Stimulated activated naive CD8-positive, alpha-beta T cell treated with anti-CD3 and anti-CD28 coated beads, Interleukin-15, Interleukin-2, amounts not matched to agents 100 ng/mL and 50 ng/mL, for 24 hours (primary cell): ENCODE measurements at regions not wholly inside any gene's neighbourhood (a gene's known extent, or its start where the extent isn't known, plus 50 kb on each side); places are given as distances from the start of the nearest gene placed in this dataset.

Source experiments
- H3K27ac Mint-ChIP-seq: one replicate; pipeline ENCODE4 v1.8.0; 2021; ENCODE audit warnings: mild to moderate bottlenecking, mixed read lengths
- H3K27me3 Mint-ChIP-seq: one replicate; pipeline ENCODE4 v1.8.0; 2021; ENCODE audit warnings: mixed read lengths
- H3K36me3 Mint-ChIP-seq: one replicate; pipeline ENCODE4 v1.8.0; 2021; ENCODE audit warnings: low read depth, mixed read lengths
- H3K4me1 Mint-ChIP-seq: one replicate; pipeline ENCODE4 v1.8.0; 2021; ENCODE audit warnings: low read depth, mixed read lengths
- H3K4me3 Mint-ChIP-seq: one replicate; pipeline ENCODE4 v1.8.0; 2021; ENCODE audit warnings: mild to moderate bottlenecking, mixed read lengths
- H3K9me3 Mint-ChIP-seq: one replicate; pipeline ENCODE4 v1.8.0; 2021; ENCODE audit warnings: mixed read lengths

- H3K4me3 Mint-ChIP-seq, result no peak overlapping the region
- H3K27ac Mint-ChIP-seq, result no peak overlapping the region
- H3K9me3 Mint-ChIP-seq, result no peaks in the 10 kb centered on the region
- H3K4me1 Mint-ChIP-seq, result peaks cover 5% of the 10 kb centered on the region
- H3K27me3 Mint-ChIP-seq, result peaks cover 10% of the 10 kb centered on the region
- no peaks in the 10 kb centered on the region for H3K36me3 Mint-ChIP-seq
Observed at GRCh38 chr1:36625253-36625934, 142.7 kb upstream of the CSF3R start.

- H3K27ac Mint-ChIP-seq, result no peak overlapping the region
- H3K9me3 Mint-ChIP-seq, result no peaks in the 10 kb centered on the region
- H3K4me3 Mint-ChIP-seq, result no peak overlapping the region
- H3K4me1 Mint-ChIP-seq, result peaks cover 5% of the 10 kb centered on the region
- H3K36me3 Mint-ChIP-seq, result no peaks in the 10 kb centered on the region
- H3K27me3 Mint-ChIP-seq, result peaks cover 10% of the 10 kb centered on the region
Observed at GRCh38 chr1:36624466-36624865, 141.8 kb upstream of the CSF3R start.

GRCh38 chr1:36622741-36623648, 140.3 kb upstream of the CSF3R start:
- no peaks in the 10 kb centered on the region for H3K9me3 Mint-ChIP-seq
- H3K4me3 Mint-ChIP-seq, result no peak overlapping the region
- peaks cover 10% of the 10 kb centered on the region for H3K27me3 Mint-ChIP-seq
- no peak overlapping the region for H3K27ac Mint-ChIP-seq
- H3K4me1 Mint-ChIP-seq, result peaks cover 5% of the 10 kb centered on the region
- H3K36me3 Mint-ChIP-seq, result no peaks in the 10 kb centered on the region

- H3K36me3 Mint-ChIP-seq, result no peaks in the 10 kb centered on the region
- H3K27me3 Mint-ChIP-seq, result peaks cover 10% of the 10 kb centered on the region
- peaks cover 5% of the 10 kb centered on the region for H3K4me1 Mint-ChIP-seq
- no peak overlapping the region for H3K27ac Mint-ChIP-seq
- H3K4me3 Mint-ChIP-seq, result no peak overlapping the region
- no peaks in the 10 kb centered on the region for H3K9me3 Mint-ChIP-seq
Observed at GRCh38 chr1:36621531-36621930, 138.8 kb upstream of the CSF3R start.

- Mint-ChIP-seq H3K9me3 (no peaks in the 10 kb centered on the region), H3K27me3 (peaks cover 10% of the 10 kb centered on the region), H3K27ac (no peak overlapping the region), H3K36me3 (no peaks in the 10 kb centered on the region), H3K4me3 (no peak overlapping the region), H3K4me1 (peaks cover 5% of the 10 kb centered on the region)
Observed at GRCh38 chr1:36620142-36620541, 137.4 kb upstream of the CSF3R start.

GRCh38 chr1:36614991-36615390, 132.3 kb upstream of the CSF3R start:
- Mint-ChIP-seq H3K36me3 (no peaks in the 10 kb centered on the region), H3K4me3 (no peak overlapping the region), H3K9me3 (no peaks in the 10 kb centered on the region), H3K27me3 (no peaks in the 10 kb centered on the region), H3K27ac (no peak overlapping the region), H3K4me1 (no peaks in the 10 kb centered on the region)

GRCh38 chr1:36614571-36614970, 131.9 kb upstream of the CSF3R start:
- Mint-ChIP-seq H3K4me3 (no peak overlapping the region), H3K9me3 (no peaks in the 10 kb centered on the region), H3K4me1 (no peaks in the 10 kb centered on the region), H3K36me3 (no peaks in the 10 kb centered on the region), H3K27ac (no peak overlapping the region), H3K27me3 (no peaks in the 10 kb centered on the region)

- H3K27me3 Mint-ChIP-seq, result peaks cover 4% of the 10 kb centered on the region
- no peak overlapping the region for H3K27ac Mint-ChIP-seq
- no peaks in the 10 kb centered on the region for H3K36me3 Mint-ChIP-seq
- H3K4me1 Mint-ChIP-seq, result no peaks in the 10 kb centered on the region
- no peak overlapping the region for H3K4me3 Mint-ChIP-seq
- H3K9me3 Mint-ChIP-seq, result no peaks in the 10 kb centered on the region
Observed at GRCh38 chr1:36613721-36614120, 131.0 kb upstream of the CSF3R start.

- H3K4me3 Mint-ChIP-seq, result no peak overlapping the region
- H3K9me3 Mint-ChIP-seq, result no peaks in the 10 kb centered on the region
Observed at GRCh38 chr1:36612881-36613280, 130.2 kb upstream of the CSF3R start.

GRCh38 chr1:36612121-36612520, 129.4 kb upstream of the CSF3R start:
- Mint-ChIP-seq H3K27me3 (peaks cover 4% of the 10 kb centered on the region), H3K4me3 (no peak overlapping the region), H3K4me1 (peaks cover under 1% of the 10 kb centered on the region), H3K36me3 (no peaks in the 10 kb centered on the region), H3K27ac (no peak overlapping the region), H3K9me3 (no peaks in the 10 kb centered on the region)

More at GRCh38 chr1:36612881-36613280, 130.2 kb upstream of the CSF3R start:
- Mint-ChIP-seq H3K36me3 (no peaks in the 10 kb centered on the region), H3K27ac (no peak overlapping the region), H3K4me1 (no peaks in the 10 kb centered on the region), H3K27me3 (peaks cover 4% of the 10 kb centered on the region)

- no peak overlapping the region for H3K27ac Mint-ChIP-seq
- H3K4me3 Mint-ChIP-seq, result no peak overlapping the region
- no peaks in the 10 kb centered on the region for H3K9me3 Mint-ChIP-seq
- peaks cover 4% of the 10 kb centered on the region for H3K27me3 Mint-ChIP-seq
- H3K4me1 Mint-ChIP-seq, result peaks cover 11% of the 10 kb centered on the region
- no peaks in the 10 kb centered on the region for H3K36me3 Mint-ChIP-seq
Observed at GRCh38 chr1:36609241-36610027, 126.7 kb upstream of the CSF3R start.

- H3K9me3 Mint-ChIP-seq, result no peaks in the 10 kb centered on the region
- H3K4me3 Mint-ChIP-seq, result no peak overlapping the region
- H3K4me1 Mint-ChIP-seq, result peaks cover 11% of the 10 kb centered on the region
- peaks cover 4% of the 10 kb centered on the region for H3K27me3 Mint-ChIP-seq
- no peak overlapping the region for H3K27ac Mint-ChIP-seq
- H3K36me3 Mint-ChIP-seq, result no peaks in the 10 kb centered on the region
Observed at GRCh38 chr1:36608272-36608671, 125.6 kb upstream of the CSF3R start.

GRCh38 chr1:36607263-36607651, 124.5 kb upstream of the CSF3R start:
- Mint-ChIP-seq H3K36me3 (no peaks in the 10 kb centered on the region), H3K9me3 (no peaks in the 10 kb centered on the region), H3K4me3 (no peak overlapping the region), H3K27me3 (peaks cover 13% of the 10 kb centered on the region), H3K27ac (no peak overlapping the region), H3K4me1 (peaks cover 11% of the 10 kb centered on the region)

GRCh38 chr1:36606641-36607262, 124.0 kb upstream of the CSF3R start:
- Mint-ChIP-seq H3K27ac (no peak overlapping the region), H3K4me3 (no peak overlapping the region), H3K9me3 (no peaks in the 10 kb centered on the region), H3K36me3 (no peaks in the 10 kb centered on the region), H3K4me1 (peaks cover 11% of the 10 kb centered on the region), H3K27me3 (peaks cover 13% of the 10 kb centered on the region)
